Left ventricle myocardium superior (tissue), 1 donor: ENCODE measurements at regions not wholly inside any gene's neighbourhood (a gene's known extent, or its start where the extent isn't known, plus 50 kb on each side); places are given as distances from the start of the nearest gene placed in this dataset.
A peak's percentile ranks its signal among the peaks of the same experiment; 100 is the strongest.

Experiments
- ATAC-seq: fragments of 200-7000 bp; cut with Tn5 transposase; one replicate; pipeline ENCODE4 v1.9.1; 2020; ENCODE audit warnings: mild to moderate bottlenecking, moderate library complexity
- DNase-seq: peaks from one replicate; pipeline ENCODE4 v3.0.0-alpha.2; 2020
- intact Hi-C: fragments of 100-400 bp; cut with micrococcal nuclease; formaldehyde crosslinking; loops from one replicate; pipeline ENCODE4 v1.11.0; 2022
- donor health status: DM: no; HTN: yes; CAD: no; lungs with severe emphysema.

GRCh38 chr2:175536059-175536458, 354.5 kb upstream of the ATP5MC3 start:
- intact Hi-C loops, result no loop called here
- ATAC-seq (no peak), DNase-seq (no peak)

- DNase-seq, result no peak
- ATAC-seq, result no peak
- intact Hi-C loops, result no loop called here
These were observed 354.1 kb upstream of the ATP5MC3 start for GRCh38 chr2:175535631-175536030.

GRCh38 chr2:175525975-175526374, 344.5 kb upstream of the ATP5MC3 start:
- intact Hi-C loops, result no loop called here
- ATAC-seq (no peak), DNase-seq (no peak)

GRCh38 chr2:175523001-175523400, 341.5 kb upstream of the ATP5MC3 start:
- DNase-seq (no peak), ATAC-seq (no peak)
- intact Hi-C loops, result no loop called here

- ATAC-seq, result no peak
- intact Hi-C loops, result no loop called here
- no peak for DNase-seq
These were observed 336.7 kb upstream of the ATP5MC3 start for GRCh38 chr2:175518206-175518605.

GRCh38 chr2:175516555-175516954, 335.0 kb upstream of the ATP5MC3 start:
- no peak for ATAC-seq
- intact Hi-C loops, result no loop called here

GRCh38 chr2:175500255-175500654, 318.7 kb upstream of the ATP5MC3 start:
- ATAC-seq (no peak), DNase-seq (no peak)
- intact Hi-C loops, result no loop called here

More at GRCh38 chr2:175516555-175516954, 335.0 kb upstream of the ATP5MC3 start:
- no peak for DNase-seq

- DNase-seq (no peak), ATAC-seq (no peak)
- intact Hi-C loops, result no loop called here
These were observed 308.9 kb upstream of the ATP5MC3 start for GRCh38 chr2:175490360-175490791.

GRCh38 chr2:175478096-175478768, 296.7 kb upstream of the ATP5MC3 start:
- intact Hi-C loops, result no loop called here
- no peak for ATAC-seq
- DNase-seq, result no peak

GRCh38 chr2:175476948-175477347, 295.4 kb upstream of the ATP5MC3 start:
- DNase-seq (peak; percentile 49), ATAC-seq (peak; percentile 73)
- intact Hi-C loops, result no loop called here

- intact Hi-C loops, result no loop called here
- ATAC-seq, result peak; percentile 78
- DNase-seq, result no peak
These were observed 294.9 kb upstream of the ATP5MC3 start for GRCh38 chr2:175476374-175476773.

- DNase-seq (no peak), ATAC-seq (peak; percentile 43)
- intact Hi-C loops, result no loop called here
These were observed 293.6 kb upstream of the ATP5MC3 start for GRCh38 chr2:175475130-175475529.

GRCh38 chr2:175468431-175469098, 287.1 kb upstream of the ATP5MC3 start:
- DNase-seq (no peak), ATAC-seq (no peak)
- intact Hi-C loops, result no loop called here

- DNase-seq (no peak), ATAC-seq (no peak)
- intact Hi-C loops, result no loop called here
These were observed 283.6 kb upstream of the ATP5MC3 start for GRCh38 chr2:175465101-175465500.

GRCh38 chr2:175464311-175464670, 282.8 kb upstream of the ATP5MC3 start:
- ATAC-seq, result no peak
- no peak for DNase-seq
- intact Hi-C loops, result no loop called here

- ATAC-seq (no peak), DNase-seq (no peak)
- intact Hi-C loops, result no loop called here
These were observed 282.2 kb upstream of the ATP5MC3 start for GRCh38 chr2:175463589-175464310.

- intact Hi-C loops, result no loop called here
- no peak for ATAC-seq
- no peak for DNase-seq
These were observed 281.7 kb upstream of the ATP5MC3 start for GRCh38 chr2:175463169-175463568.

- intact Hi-C loops, result no loop called here
These were observed 280.7 kb upstream of the ATP5MC3 start for GRCh38 chr2:175462246-175462645.

GRCh38 chr2:175461839-175462238, 280.3 kb upstream of the ATP5MC3 start:
- no peak for DNase-seq
- intact Hi-C loops, result no loop called here
- ATAC-seq, result no peak

More at GRCh38 chr2:175462246-175462645, 280.7 kb upstream of the ATP5MC3 start:
- DNase-seq (no peak), ATAC-seq (no peak)

GRCh38 chr2:175457895-175458448, 276.5 kb upstream of the ATP5MC3 start:
- ATAC-seq (no peak), DNase-seq (no peak)

More at GRCh38 chr2:175457895-175458448, 276.5 kb upstream of the ATP5MC3 start:
- intact Hi-C loops, result no loop called here
